Sciatic nerve (tissue), 2 donors: ENCODE measurements at regions not wholly inside any gene's neighbourhood (a gene's known extent, or its start where the extent isn't known, plus 50 kb on each side); places are given as distances from the start of the nearest gene placed in this dataset.
A peak's percentile ranks its signal among the peaks of the same experiment; 100 is the strongest.

ENCODE experiments used
- ATAC-seq: fragments of 200-7000 bp; cut with Tn5 transposase; one replicate; pipeline ENCODE4 v1.9.1; 2020; ENCODE audit warnings: mild to moderate bottlenecking, moderate library complexity
- DNase-seq: peaks from one replicate; pipeline ENCODE4 v3.0.0-alpha.2; 2020; ENCODE audit warnings: low spot score
- intact Hi-C: fragments of 100-400 bp; cut with DNase I; formaldehyde crosslinking; loops from one replicate; pipeline ENCODE4 v1.14.2; 2022
- donor health status: DM: no; HTN: no; CAD: no.
- donor health status: DM: no; HTN: no; CAD: no.

GRCh38 chr1:87644579-87645190 is 316.0 kb downstream of the LMO4 start:
- DNase-seq (no peak), ATAC-seq (peak; percentile 49)
- intact Hi-C loops = no loop called here

- intact Hi-C loops = no loop called here
- ATAC-seq = no peak
- no peak for DNase-seq
These were observed 318.9 kb downstream of the LMO4 start for GRCh38 chr1:87647430-87648177.

- no peak for DNase-seq
- intact Hi-C loops = no loop called here
- ATAC-seq = no peak
These were observed 319.8 kb downstream of the LMO4 start for GRCh38 chr1:87648323-87649119.

GRCh38 chr1:87650306-87650705 is 321.6 kb downstream of the LMO4 start:
- ATAC-seq (no peak), DNase-seq (no peak)
- intact Hi-C loops = no loop called here

GRCh38 chr1:87652176-87652575 is 323.5 kb downstream of the LMO4 start:
- no peak for ATAC-seq
- intact Hi-C loops = no loop called here
- no peak for DNase-seq

- intact Hi-C loops = no loop called here
- DNase-seq (no peak), ATAC-seq (no peak)
These were observed 336.5 kb downstream of the LMO4 start for GRCh38 chr1:87665151-87665550.

GRCh38 chr1:87666681-87667080 is 338.0 kb downstream of the LMO4 start:
- ATAC-seq (no peak), DNase-seq (no peak)
- intact Hi-C loops = no loop called here

- intact Hi-C loops = no loop called here
- no peak for ATAC-seq
- DNase-seq = no peak
These were observed 341.0 kb downstream of the LMO4 start for GRCh38 chr1:87669674-87670073.

- ATAC-seq = no peak
- DNase-seq = no peak
- intact Hi-C loops = no loop called here
These were observed 344.6 kb downstream of the LMO4 start for GRCh38 chr1:87673309-87673708.

- no peak for ATAC-seq
- intact Hi-C loops = no loop called here
These were observed 345.1 kb downstream of the LMO4 start for GRCh38 chr1:87673748-87674147.

GRCh38 chr1:87674791-87675190 is 346.1 kb downstream of the LMO4 start:
- ATAC-seq = no peak

More at GRCh38 chr1:87673748-87674147, 345.1 kb downstream of the LMO4 start:
- DNase-seq = no peak

GRCh38 chr1:87678266-87678665 is 349.6 kb downstream of the LMO4 start:
- no peak for ATAC-seq
- intact Hi-C loops = no loop called here
- no peak for DNase-seq

More at GRCh38 chr1:87674791-87675190, 346.1 kb downstream of the LMO4 start:
- intact Hi-C loops = no loop called here
- no peak for DNase-seq

GRCh38 chr1:87682565-87682964 is 353.9 kb downstream of the LMO4 start:
- intact Hi-C loops = no loop called here
- no peak for ATAC-seq

GRCh38 chr1:87683196-87683956 is 354.7 kb downstream of the LMO4 start:
- intact Hi-C loops = no loop called here
- ATAC-seq = no peak
- DNase-seq = no peak

More at GRCh38 chr1:87682565-87682964, 353.9 kb downstream of the LMO4 start:
- no peak for DNase-seq

- DNase-seq (no peak), ATAC-seq (peak; percentile 76)
- intact Hi-C loops = no loop called here
These were observed 355.5 kb downstream of the LMO4 start for GRCh38 chr1:87684194-87684593.

- peak; percentile 73 for ATAC-seq
- DNase-seq = no peak
- intact Hi-C loops = no loop called here
These were observed 356.1 kb downstream of the LMO4 start for GRCh38 chr1:87684713-87685205.

- peak; percentile 16 for ATAC-seq
- no peak for DNase-seq
- intact Hi-C loops = no loop called here
These were observed 356.8 kb downstream of the LMO4 start for GRCh38 chr1:87685311-87686135.

- ATAC-seq (no peak), DNase-seq (no peak)
- intact Hi-C loops = no loop called here
These were observed 357.4 kb downstream of the LMO4 start for GRCh38 chr1:87686136-87686495.
